T-cell (primary cell): ENCODE measurements at regions not wholly inside any gene's neighbourhood (a gene's known extent, or its start where the extent isn't known, plus 50 kb on each side); places are given as distances from the start of the nearest gene placed in this dataset.

Source experiments
- ATAC-seq, 4 experiments: fragments of 200-7000 bp in 3 of 4; fragments of 150-1000 bp in 1 of 4; cut with Tn5 transposase; replicated peaks in 1 of 4; 1 replicate in 3 of 4; 2 replicates in 1 of 4; pipeline ENCODE4 v1.10.0; 2021; ENCODE audit warnings: moderate library complexity in 3 of 4, mild to moderate bottlenecking in 2 of 4, moderate number of reproducible peaks in 1 of 4
- CTCF ChIA-PET, 2 donors: fragments of 300-600 bp; sonication (Branson Sonifier 250); formaldehyde crosslinking; loops; one replicate each; lab custom pipeline; 2022; ENCODE audit warnings: antibody characterized with exemption in 2 of 2; lab: Charles Lee
- POLR2A ChIA-PET, 2 donors: fragments of 300-600 bp; sonication (Branson Sonifier 250); formaldehyde crosslinking; loops; one replicate each; lab custom pipeline; 2022; ENCODE audit warnings: antibody characterized with exemption in 2 of 2; lab: Charles Lee
- DNase-seq, 35 experiments: peaks; one replicate each; pipeline versions ENCODE4 v3.0.0 to v3.0.0-alpha.2; 2013 to 2023
- H3K27ac ChIP-seq: one replicate; pipeline ENCODE4 v1.5.1; 2013; ENCODE audit warnings: low read length
- H3K27me3 ChIP-seq, 2 experiments: replicated peaks in 1 of 2; 1 replicate in 1 of 2; 2 replicates in 1 of 2; pipeline versions ENCODE4 v1.6.1 to v1.7.0; 2013; ENCODE audit warnings: low read length in 1 of 2, mixed read lengths in 1 of 2; ENCODE audit not compliant: control insufficient read depth in 2 of 2, insufficient read depth in 2 of 2; ENCODE audit errors: extremely low read depth in 1 of 2
- H3K36me3 ChIP-seq, 2 donors: 1 replicate in 1 of 2; 2 replicates in 1 of 2; pipeline versions ENCODE4 v1.6.1 to v1.7.0; 2013; ENCODE audit warnings: low read length in 1 of 2; ENCODE audit not compliant: control insufficient read depth in 2 of 2, insufficient read depth in 1 of 2; ENCODE audit errors: extremely low read depth in 1 of 2
- H3K4me1 ChIP-seq, 2 experiments: 1 replicate in 1 of 2; 2 replicates in 1 of 2; pipeline versions ENCODE4 v1.6.1 to v1.7.0; 2013; ENCODE audit warnings: low read length in 2 of 2, mixed read lengths in 1 of 2; ENCODE audit not compliant: insufficient read depth in 2 of 2, control insufficient read depth in 1 of 2; ENCODE audit errors: extremely low read depth in 1 of 2
- H3K4me3 ChIP-seq, 2 donors: 1 replicate in 1 of 2; 2 replicates in 1 of 2; pipeline versions ENCODE4 v1.5.1 to v1.7.0; 2013; ENCODE audit warnings: mild to moderate bottlenecking in 2 of 2, low read length in 1 of 2, moderate library complexity in 1 of 2; ENCODE audit not compliant: control insufficient read depth in 1 of 2; ENCODE audit errors: extremely low read depth in 1 of 2
- H3K9me3 ChIP-seq: 2 replicates; pipeline ENCODE4 v1.7.0; 2013
- H3K27ac Mint-ChIP-seq, 2 donors: one replicate each; pipeline ENCODE4 v1.8.0; 2020 to 2021; ENCODE audit warnings: mild to moderate bottlenecking in 2 of 2, mixed read lengths in 2 of 2
- H3K27me3 Mint-ChIP-seq, 2 donors: one replicate each; pipeline ENCODE4 v1.8.0; 2021 to 2022; ENCODE audit warnings: mixed read lengths in 2 of 2
- H3K36me3 Mint-ChIP-seq: one replicate; pipeline ENCODE4 v1.8.0; 2021; ENCODE audit warnings: mixed read lengths
- H3K4me1 Mint-ChIP-seq, 3 donors: one replicate each; pipeline ENCODE4 v1.8.0; 2020 to 2022; ENCODE audit warnings: mixed read lengths in 3 of 3, mild to moderate bottlenecking in 1 of 3
- H3K4me3 Mint-ChIP-seq, 3 donors: one replicate each; pipeline ENCODE4 v1.8.0; 2020 to 2022; ENCODE audit warnings: mild to moderate bottlenecking in 3 of 3, mixed read lengths in 3 of 3, moderate library complexity in 3 of 3
- H3K9me3 Mint-ChIP-seq, 3 donors: one replicate each; pipeline ENCODE4 v1.8.0; 2020 to 2022; ENCODE audit warnings: mixed read lengths in 3 of 3
- WGBS: methylation state at CpG from one replicate; pipeline ENCODE4 v1.1.5; 2013; ENCODE audit warnings: missing lambda C conversion rate; ENCODE audit not compliant: insufficient coverage; 5-methylcytosine and 5-hydroxymethylcytosine counted together

DNA sequence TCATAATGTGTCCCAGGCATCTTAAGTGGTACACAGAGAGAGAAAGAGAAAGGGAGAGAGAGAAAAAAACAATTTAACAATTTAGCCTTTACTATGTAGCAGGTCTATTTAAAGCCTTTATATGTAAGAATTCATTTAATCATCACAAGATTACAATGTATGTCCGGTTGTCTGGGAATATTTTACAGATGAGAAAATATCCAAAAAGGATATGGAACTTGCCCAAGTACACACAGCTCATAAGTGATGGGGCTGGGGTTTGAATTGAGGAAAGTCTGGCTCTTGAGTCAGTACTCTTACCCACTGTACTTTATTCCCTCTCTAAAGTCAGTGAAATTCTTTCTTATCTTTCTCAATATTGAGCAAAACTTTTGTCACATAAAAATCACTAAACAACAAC is 104.6 kb downstream of the LYPLAL1 start:
- no peaks in the 10 kb centered on the region for H3K27me3 Mint-ChIP-seq
- Histone ChIP-seq H3K27me3 (no peaks in the 10 kb centered on the region), H3K36me3 (no peaks in the 10 kb centered on the region), H3K4me1 (no peaks in the 10 kb centered on the region), H3K9me3 (no peaks in the 10 kb centered on the region), H3K27ac (no peak overlapping the region), H3K4me3 (no peak overlapping the region)
- WGBS, result no CpG with 5 or more reads among the region's 1 CpG
- H3K36me3 Mint-ChIP-seq, result peaks cover 2% of the 10 kb centered on the region
- ChIA-PET POLR2A (no interaction called here), CTCF (no interaction called here)
- ATAC-seq (no peak), DNase-seq (no peak)
- H3K27ac Mint-ChIP-seq, result no peak overlapping the region
- H3K9me3 Mint-ChIP-seq, result no peaks in the 10 kb centered on the region
- no peak overlapping the region for H3K4me3 Mint-ChIP-seq
- no peaks in the 10 kb centered on the region for H3K4me1 Mint-ChIP-seq

- H3K9me3 ChIP-seq, result no peaks in the 10 kb centered on the region
Measured at GRCh38 chr1:219277304-219278105, 103.8 kb downstream of the LYPLAL1 start.

GRCh38 chr1:219276049-219276738 is 102.5 kb downstream of the LYPLAL1 start:
- H3K4me3 Mint-ChIP-seq, result no peak overlapping the region
- H3K4me1 ChIP-seq, result no peaks in the 10 kb centered on the region
- no peaks in the 10 kb centered on the region for H3K27me3 Mint-ChIP-seq
- H3K9me3 ChIP-seq, result no peaks in the 10 kb centered on the region
- H3K4me1 Mint-ChIP-seq, result no peaks in the 10 kb centered on the region
- CTCF ChIA-PET, result no interaction called here
- H3K27ac ChIP-seq, result no peak overlapping the region
- no peak overlapping the region for H3K27ac Mint-ChIP-seq
- H3K36me3 Mint-ChIP-seq, result peaks cover 10% of the 10 kb centered on the region
- DNase-seq (no peak), ATAC-seq (no peak)
- WGBS, result 86% methylated on average over 1 of the region's 5 CpGs
- no peaks in the 10 kb centered on the region for H3K36me3 ChIP-seq
- H3K9me3 Mint-ChIP-seq, result no peaks in the 10 kb centered on the region
- H3K27me3 ChIP-seq, result no peaks in the 10 kb centered on the region
- H3K4me3 ChIP-seq, result no peak overlapping the region
- POLR2A ChIA-PET, result no interaction called here

More at GRCh38 chr1:219277304-219278105, 103.8 kb downstream of the LYPLAL1 start:
- Histone ChIP-seq H3K4me3 (no peak overlapping the region), H3K4me1 (no peaks in the 10 kb centered on the region), H3K27me3 (no peaks in the 10 kb centered on the region), H3K36me3 (no peaks in the 10 kb centered on the region), H3K27ac (no peak overlapping the region)
- H3K4me1 Mint-ChIP-seq, result no peaks in the 10 kb centered on the region
- no peaks in the 10 kb centered on the region for H3K9me3 Mint-ChIP-seq
- no peak for ATAC-seq
- H3K36me3 Mint-ChIP-seq, result peaks cover 3% of the 10 kb centered on the region
- WGBS, result 100% methylated on average over 1 of the region's 2 CpGs
- H3K4me3 Mint-ChIP-seq, result no peak overlapping the region
- no peaks in the 10 kb centered on the region for H3K27me3 Mint-ChIP-seq
- no peak overlapping the region for H3K27ac Mint-ChIP-seq
- CTCF ChIA-PET, result no interaction called here
- no peak for DNase-seq
- POLR2A ChIA-PET, result no interaction called here

DNA sequence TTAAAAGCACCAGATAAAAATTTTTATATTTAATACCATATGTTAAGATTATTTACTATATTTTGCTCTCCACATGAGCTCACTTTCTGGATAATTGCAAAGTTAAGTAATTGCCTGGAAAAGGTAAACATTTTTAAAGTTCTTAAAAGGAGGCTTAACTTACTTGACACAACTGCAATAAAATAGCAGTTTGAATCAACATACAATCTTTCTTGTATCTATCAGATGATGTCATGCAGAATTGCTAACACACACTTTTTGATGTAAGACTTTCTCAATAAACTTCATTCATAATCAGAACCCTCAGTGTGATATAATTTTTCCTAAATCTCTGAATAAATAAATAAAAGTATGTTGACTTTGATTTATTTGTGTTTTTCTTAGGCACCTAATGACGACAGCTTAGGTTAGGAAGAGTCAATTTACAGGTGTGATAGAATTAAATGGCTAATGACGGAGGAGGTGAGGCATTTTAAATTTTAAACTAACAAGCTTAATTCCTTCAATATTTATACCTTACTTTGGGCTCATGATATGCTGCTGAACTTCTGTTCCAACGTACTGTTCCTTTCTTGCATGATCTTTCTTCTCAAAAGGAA is 99.5 kb downstream of the LYPLAL1 start:
- H3K27me3 Mint-ChIP-seq, result no peaks in the 10 kb centered on the region
- no peak for DNase-seq
- ATAC-seq, result no peak
- no peak overlapping the region for H3K27ac ChIP-seq
- H3K4me1 ChIP-seq, result no peaks in the 10 kb centered on the region
- no peaks in the 10 kb centered on the region for H3K9me3 ChIP-seq
- H3K4me3 Mint-ChIP-seq, result no peak overlapping the region
- no CpG with 5 or more reads among the region's 3 CpGs for WGBS
- H3K9me3 Mint-ChIP-seq, result no peaks in the 10 kb centered on the region
- no peak overlapping the region for H3K27ac Mint-ChIP-seq
- H3K36me3 ChIP-seq, result no peaks in the 10 kb centered on the region
- POLR2A ChIA-PET, result no interaction called here
- no peak overlapping the region for H3K4me3 ChIP-seq
- H3K36me3 Mint-ChIP-seq, result peaks cover 10% of the 10 kb centered on the region
- H3K4me1 Mint-ChIP-seq, result no peaks in the 10 kb centered on the region
- H3K27me3 ChIP-seq, result no peaks in the 10 kb centered on the region
- CTCF ChIA-PET, result no interaction called here

DNA sequence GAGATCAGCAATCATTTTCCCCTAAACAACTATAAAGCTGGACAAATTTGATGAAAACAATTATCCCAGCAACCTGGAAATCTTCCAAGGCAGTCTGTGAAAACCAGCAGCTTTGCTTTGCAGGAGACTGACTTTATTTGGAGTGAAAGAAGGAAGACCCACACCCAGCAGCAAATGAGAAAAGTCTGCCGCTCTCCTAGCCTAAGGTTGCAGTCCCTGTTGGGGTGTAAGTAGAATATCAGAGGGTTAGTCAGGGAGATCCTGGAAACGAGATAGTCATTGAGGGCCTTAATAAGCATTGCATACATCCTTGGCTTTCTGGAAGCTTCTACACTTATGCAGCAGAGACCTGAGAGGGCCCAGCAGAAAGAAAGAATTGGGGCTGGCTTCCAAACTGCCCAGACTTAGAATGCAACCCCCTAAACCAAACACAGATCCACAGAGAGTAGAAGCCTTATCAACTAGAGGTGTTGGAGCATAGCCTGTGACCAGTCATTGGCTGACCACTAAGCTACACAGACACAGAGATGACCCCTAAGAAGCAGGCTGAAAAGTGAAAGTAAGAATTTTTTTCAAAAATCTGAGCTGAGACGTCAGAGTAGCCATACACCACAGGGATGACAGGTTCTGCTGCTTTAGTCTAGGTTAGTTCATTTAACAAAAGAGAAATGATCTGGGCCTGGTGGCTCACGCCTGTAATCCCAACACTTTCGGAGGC is 98.3 kb downstream of the LYPLAL1 start:
- Histone ChIP-seq H3K4me3 (no peak overlapping the region), H3K27me3 (no peaks in the 10 kb centered on the region), H3K27ac (no peak overlapping the region), H3K9me3 (no peaks in the 10 kb centered on the region), H3K36me3 (no peaks in the 10 kb centered on the region), H3K4me1 (no peaks in the 10 kb centered on the region)
- peaks cover 10% of the 10 kb centered on the region for H3K36me3 Mint-ChIP-seq
- H3K27me3 Mint-ChIP-seq, result no peaks in the 10 kb centered on the region
- DNase-seq, result no peak
- no peak for ATAC-seq
- 87% methylated on average over 3 of the region's 5 CpGs for WGBS
- no peak overlapping the region for H3K27ac Mint-ChIP-seq
- no peaks in the 10 kb centered on the region for H3K4me1 Mint-ChIP-seq
- CTCF ChIA-PET, result no interaction called here
- POLR2A ChIA-PET, result interaction anchor here in 1 of 2 donors (0.7 kb wide), 1 partner anchor 15 kb away, joined by 11 read pairs; no protein-coding TSS in a partner anchor
- no peak overlapping the region for H3K4me3 Mint-ChIP-seq
- H3K9me3 Mint-ChIP-seq, result no peaks in the 10 kb centered on the region

DNA sequence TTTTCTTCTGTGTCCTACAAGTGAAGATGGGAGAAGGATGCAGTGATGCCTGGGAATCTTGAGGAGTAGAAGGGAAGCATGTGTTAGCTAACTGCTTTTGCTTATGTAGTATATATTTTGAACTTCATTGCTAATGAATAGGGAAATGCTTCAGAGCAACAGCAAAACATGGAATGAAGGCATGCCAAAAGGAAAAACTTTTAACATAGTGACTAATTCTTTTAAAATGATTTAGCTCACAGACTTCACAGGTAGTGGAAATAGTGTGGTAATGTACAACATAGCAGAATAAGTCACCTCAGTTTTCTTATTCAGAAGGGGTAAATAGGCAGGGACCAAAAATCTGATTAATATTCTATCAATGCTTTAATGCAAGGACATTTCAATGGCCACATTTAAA is 95.5 kb downstream of the LYPLAL1 start:
- no peak for DNase-seq
- POLR2A ChIA-PET, result no interaction called here
- Mint-ChIP-seq H3K4me1 (no peaks in the 10 kb centered on the region), H3K4me3 (no peak overlapping the region), H3K36me3 (peaks cover 10% of the 10 kb centered on the region), H3K27ac (no peak overlapping the region), H3K9me3 (no peaks in the 10 kb centered on the region), H3K27me3 (no peaks in the 10 kb centered on the region)
- CTCF ChIA-PET, result no interaction called here
- Histone ChIP-seq H3K9me3 (no peaks in the 10 kb centered on the region), H3K27ac (no peak overlapping the region), H3K36me3 (no peaks in the 10 kb centered on the region), H3K27me3 (no peaks in the 10 kb centered on the region), H3K4me3 (no peak overlapping the region), H3K4me1 (no peaks in the 10 kb centered on the region)
- ATAC-seq, result no peak
